NCI-H1048 (cell line): ENCODE measurements at regions not wholly inside any gene's neighbourhood (a gene's known extent, or its start where the extent isn't known, plus 50 kb on each side); places are given as distances from the start of the nearest gene placed in this dataset.
"Not testable (repeated sequence)": the region's sequence is repeated elsewhere in the genome, so short reads cannot be mapped to it uniquely, and the experiment has no call there.

Experiments
- DNase-seq: peaks from one replicate; lab custom pipeline; 2025; lab: John Stamatoyannopoulos, UW

DNA sequence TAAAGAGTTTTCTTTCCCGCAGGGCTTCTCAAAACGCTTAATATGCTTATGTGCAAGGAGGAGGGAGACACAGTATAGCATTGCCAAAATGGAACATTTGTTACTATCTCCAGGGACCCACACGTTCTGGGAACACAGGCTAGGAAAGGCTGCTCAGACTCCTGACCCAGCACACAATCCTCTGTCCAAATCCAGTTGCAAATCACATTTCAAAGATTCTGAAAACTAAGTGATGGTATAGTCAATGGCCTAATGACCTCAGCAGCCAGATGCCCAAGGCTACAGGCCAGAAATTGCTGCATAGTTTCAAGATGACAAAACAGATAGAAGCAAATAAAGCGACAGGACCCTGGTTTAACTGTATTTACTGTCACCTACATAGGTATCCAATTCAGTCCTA lies 97.0 kb upstream of the GRIP1 start:
- DNase-seq: no peak

DNA sequence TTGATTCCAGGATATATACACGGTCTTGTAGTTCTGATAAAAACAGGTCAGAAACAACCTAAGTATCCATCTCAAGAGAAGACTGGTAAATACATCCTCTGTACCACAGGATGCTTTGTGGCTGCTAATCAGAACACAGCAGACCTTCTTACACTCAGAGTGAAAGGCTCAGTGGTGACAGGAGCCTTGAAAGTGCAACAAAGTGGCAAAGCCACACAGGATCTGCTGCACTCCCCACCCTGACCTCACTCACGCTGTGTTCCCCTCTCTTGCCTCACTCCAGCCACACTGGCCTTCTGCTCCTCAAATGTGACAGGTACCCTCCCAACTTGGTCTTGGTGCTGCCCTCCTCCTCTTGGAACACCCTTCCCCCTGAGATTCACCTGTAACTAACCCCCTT lies 98.1 kb upstream of the GRIP1 start:
- no peak for DNase-seq

DNA sequence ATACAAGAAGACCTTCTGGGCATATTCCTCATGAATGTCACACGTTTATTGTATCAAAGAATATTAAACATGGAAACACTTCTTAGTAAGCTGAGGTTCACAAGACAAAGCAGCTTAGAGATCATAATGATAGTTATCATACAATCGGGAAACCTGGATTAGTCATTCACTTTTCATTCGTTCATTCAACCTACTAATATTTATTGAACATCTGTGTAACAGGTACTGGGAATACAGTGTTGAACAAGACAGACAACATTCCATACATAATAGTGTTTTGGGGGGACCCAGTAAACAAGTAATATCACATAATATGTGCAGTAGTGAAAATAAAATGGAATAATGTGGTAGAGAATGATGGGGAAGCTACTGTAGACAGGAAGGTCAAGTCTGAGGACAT lies 100.6 kb upstream of the GRIP1 start:
- no peak for DNase-seq

DNA sequence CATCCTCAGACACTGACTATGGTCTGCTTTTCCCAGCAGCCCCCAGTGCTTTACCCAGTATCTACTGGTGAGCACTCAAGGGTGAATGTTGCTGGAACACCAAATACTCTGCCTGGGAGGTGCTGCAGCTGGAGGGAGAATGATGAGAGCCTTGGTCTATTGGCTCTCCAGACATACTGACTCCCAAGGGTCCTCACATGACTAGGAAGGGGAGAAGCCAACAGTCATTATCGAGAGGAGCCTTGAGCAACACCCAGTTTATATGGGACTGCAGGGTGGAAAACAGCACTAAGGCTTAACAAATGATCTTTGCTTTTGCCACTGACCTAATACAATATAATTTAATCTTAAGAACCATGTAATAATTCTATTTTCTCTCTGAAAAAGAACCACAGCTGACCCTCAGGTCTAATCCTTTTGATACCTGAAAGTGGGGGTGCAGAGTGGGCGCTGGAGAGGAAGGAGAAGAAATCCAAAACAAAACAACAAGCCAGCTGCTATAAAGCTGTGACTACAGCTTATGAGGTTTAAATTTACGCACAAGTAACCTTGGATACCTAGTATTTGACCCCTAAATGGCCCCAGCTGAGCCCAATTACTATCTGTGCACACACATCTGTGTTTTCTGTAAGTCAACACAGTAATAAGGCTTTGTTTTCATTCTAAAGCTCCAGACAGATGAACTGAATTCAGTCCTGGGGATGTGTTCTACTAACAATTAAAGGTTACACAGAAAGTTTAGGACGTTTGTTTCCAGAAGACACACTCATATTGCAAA lies 107.8 kb upstream of the GRIP1 start:
- DNase-seq: no peak

DNA sequence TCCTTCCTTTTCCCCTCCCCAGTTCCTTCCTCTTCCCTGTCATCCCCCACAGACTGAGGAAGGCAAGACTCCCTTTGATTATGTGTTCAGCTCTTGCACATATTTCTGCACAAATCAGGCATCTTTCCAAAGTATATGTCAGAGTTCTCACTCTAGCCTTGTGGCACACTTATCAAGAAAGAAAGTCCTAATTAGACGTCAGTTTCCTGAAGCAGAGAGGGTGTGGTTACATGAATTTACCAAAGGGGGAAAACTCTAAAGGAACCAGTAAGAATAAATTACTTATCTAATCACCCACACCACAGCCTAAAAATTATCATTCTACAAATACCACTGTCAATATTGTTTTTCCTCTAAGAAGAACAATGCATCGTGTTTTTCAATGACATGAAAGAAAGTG lies 120.7 kb upstream of the GRIP1 start:
- no peak for DNase-seq

DNA sequence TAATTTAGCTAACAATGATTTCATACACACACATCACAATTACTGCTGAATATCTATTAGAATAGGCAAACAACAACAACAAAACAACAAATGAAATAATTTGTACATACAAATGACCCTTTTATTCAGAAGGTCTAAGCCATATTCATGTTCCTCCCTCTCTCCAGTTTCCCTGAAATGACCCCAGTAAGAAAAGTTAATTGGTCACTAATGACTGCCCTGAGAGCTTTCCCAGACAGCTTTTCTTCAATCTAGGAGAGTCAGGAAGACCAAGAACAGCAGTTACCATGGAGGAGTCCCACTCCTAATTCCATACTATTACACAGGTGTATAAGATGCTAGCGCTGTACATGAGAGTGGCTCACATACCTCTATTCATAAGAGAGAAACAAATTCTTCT lies 121.2 kb upstream of the GRIP1 start:
- no peak for DNase-seq

DNA sequence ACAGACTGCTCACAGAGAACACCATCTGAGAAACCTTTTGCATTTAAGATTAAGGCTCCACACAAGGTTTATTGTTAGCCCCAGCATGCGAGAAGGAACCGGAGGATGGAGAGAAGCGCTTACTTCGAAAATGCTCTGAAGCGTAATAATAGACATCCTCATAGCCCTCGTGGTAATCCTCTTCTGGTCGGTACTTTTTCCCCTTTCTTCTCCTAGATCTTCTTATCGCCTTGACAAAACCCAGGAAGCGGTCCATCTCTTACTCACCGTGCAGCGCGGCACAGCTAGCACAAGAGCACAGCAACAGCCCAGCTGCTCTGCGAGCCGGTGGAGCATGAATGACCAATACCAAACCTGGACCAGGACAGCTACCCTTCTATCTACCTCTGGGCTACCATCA lies 125.1 kb upstream of the GRIP1 start:
- no peak for DNase-seq

DNA sequence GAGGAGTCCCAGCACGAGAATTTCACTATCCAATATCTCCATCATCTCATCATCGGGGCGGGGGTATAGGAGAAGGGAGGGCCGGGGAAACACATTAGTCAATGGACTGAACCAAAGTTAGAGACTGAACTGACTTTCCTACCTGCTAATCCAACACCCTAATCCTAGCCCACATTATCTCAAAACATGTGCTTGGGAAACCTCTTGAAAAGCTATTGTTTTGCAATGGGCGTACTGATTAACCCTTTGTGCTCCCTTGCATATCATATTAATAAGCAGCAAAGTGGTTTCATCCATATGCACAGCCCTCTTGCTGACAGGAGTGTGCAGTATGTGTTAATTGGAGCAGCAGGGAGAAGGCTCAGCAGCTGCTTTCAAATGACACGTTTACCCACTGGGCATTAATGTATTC lies 125.7 kb upstream of the GRIP1 start:
- no peak for DNase-seq

DNA sequence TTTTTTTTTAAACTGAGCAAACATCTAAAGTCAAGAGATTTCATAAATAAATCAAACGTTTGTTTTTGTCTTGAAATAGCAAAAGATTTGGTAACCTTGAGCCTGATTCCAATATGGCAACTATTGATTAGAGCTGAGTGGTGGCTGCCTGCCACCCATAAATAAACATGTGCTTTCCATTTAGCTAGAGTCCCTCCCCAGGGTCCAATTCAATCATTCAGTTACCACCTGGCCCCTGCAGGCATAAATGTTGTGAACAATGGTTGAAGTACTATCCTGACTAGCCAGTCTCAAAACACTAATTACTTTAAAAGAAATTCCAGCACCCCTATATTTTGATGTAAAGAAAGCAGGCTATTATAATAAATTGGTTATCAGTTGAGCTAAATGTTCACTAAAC lies 129.7 kb upstream of the GRIP1 start:
- DNase-seq: no peak

DNA sequence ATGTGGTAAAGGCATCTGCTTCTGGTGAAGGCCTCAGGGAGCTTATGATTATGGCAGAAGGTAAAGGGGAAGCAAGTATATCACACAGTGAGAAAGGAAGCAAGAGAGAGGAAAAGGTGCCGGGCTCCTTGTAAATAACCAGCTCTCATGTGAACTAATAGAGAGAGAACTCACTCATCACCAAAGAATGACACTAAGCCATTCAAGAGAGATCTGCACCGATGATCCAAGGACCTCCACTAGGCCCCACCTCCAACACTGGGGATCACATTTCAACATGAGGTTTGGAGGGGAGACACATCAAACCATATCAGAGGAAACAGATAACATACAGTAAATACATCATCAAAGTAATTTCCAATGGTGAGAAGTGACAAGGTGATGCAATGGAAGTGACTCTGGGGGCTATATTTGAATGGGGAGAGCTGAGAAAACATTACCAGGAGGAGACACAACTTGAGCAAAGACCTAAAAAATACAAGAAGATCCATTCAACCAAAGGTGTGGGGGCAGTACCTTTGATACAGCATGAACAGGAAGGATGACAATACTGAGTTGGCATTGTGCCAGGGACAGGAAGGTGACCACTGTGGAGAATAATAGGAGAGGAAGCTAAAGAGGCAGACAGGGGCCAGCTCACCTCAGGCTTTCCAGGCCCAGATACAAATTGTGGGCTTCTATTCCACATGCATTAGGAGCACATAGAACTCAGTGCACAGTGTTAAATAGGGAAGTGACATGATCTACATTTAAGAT lies 134.4 kb upstream of the GRIP1 start:
- DNase-seq: no peak

DNA sequence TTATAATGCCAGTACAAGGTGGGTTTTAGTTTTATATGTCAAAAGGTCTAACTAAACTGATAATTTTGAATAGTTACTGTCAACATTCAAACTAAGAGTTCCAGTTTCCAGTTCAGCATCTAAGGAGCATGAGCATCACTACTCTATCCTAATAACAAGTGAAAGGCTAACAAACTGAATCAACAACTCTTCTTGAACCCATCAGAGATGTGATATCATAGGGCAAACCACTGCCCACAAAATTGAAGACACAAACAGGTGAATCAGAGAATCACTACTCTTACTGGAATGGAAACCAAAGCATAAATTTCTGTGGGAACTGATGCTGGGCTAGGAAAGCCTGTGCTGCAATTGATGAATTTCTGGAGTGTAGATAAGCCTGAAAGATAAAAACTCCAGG lies 140.7 kb upstream of the GRIP1 start:
- DNase-seq: no peak

DNA sequence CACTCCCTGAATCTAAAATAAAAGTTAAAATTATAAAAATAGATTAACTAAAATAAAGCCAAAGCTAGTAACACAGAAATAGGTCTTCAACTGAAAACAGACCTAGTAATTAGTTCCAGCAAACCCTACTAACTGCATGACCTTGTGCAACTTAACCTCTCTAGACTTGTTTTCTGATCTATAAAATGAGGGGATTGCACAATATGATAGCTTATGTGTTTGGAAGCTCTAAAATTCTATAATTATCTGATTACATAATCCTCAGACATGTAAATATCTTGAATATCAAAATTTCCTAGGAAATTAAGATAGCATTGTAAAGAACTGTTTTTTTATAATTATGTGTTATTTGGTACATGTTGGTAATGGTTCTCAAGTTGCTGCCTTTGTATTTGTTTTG lies 144.1 kb upstream of the GRIP1 start:
- no peak for DNase-seq

DNA sequence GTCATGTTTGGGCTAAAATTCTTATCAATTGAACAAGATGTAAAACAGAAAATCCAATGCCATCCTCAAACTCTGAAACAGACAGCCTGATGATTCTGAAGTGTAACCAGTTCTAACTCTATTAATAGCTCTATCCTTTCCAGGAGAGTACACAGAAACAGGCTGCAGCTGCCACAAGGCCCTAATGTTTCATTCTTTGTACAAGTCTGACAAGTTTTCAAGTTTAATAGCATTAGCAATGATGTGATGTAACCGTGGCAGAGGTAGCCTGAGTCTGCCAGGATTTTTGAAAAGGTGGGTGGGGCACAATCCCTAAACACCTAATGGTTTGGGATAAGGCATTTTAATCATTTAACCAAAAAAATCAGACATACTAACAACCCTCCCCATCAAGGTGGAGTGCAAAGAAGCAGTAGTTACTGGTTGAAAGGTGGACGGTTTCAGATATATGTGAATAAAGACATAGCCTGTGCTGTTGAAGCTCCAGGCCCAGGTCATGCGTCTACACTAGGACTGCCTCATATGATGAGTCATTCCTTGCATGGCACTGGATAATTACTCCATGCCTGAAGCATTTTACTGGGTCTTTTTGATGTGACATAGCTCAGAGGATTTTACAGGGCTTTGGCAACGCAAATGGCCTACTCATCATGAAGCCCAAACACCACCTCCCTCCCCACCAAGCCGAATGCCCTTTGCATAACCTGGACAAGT lies 145.1 kb upstream of the GRIP1 start:
- DNase-seq: peak; percentile 3

DNA sequence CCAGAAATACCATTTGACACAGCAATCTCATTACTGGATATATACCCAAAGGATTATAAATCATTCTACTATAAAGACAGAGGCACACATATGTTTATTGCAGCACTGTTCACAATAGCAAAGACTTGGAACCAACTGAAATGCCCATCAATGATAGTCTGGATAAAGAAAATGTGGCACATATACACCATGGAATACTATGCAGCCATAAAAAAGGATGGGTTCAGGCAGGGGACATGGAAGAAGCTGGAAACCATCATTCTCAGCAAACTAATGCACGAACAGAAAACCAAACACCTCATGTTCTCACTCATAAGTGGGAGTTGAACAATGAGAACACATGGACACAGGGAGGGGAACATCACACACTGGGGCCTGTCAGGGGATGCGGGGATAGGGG lies 147.0 kb upstream of the GRIP1 start:
- DNase-seq: not testable (repeated sequence)

DNA sequence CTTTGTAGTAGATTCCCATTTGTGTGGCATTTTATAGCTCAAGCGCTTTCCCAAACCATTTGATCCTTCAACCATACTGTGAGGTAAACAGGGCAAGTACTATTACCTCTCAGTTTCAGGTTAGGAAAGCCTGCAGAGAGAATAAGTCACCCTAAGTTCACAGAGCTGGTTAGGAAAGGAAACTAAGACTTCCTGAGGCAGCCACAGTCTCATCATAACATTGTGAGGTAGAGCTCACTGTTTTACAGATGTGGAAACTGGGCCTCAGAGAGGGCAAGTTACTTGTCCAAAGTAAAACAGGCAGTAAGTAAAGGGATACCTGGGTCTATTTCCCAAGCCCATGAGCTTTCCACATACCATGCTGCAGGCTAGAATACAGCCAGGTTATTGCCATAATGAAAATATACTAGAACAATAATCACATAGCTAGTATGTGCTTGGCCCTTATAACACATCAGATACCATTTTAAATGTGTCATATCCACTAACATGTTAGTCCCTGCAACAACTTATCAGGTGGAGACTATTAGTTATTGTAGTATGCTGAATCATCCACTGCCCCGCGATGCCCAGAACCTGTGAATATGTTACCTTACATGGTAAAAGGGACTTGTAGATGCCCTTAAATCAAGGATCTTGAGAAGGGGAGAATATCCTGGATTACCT lies 150.9 kb upstream of the GRIP1 start:
- no peak for DNase-seq

DNA sequence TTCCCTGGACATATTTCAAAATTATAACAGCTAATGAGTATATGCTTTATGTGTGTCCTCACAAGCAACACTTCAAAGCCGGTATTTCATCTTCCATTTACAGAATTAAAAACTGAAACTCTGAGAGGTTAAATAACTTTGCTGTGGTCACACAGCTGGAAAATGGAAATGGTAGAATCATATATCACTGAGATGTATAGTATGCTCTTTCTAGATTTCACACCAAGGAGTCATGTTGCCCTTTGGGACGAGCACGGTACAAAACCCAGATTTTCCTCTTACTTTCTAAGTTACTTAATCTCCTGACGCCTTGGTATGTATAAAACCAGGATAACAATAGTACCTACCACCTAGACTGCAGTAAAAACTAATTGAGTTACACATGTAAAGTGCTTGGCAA lies 152.6 kb upstream of the GRIP1 start:
- DNase-seq: no peak

DNA sequence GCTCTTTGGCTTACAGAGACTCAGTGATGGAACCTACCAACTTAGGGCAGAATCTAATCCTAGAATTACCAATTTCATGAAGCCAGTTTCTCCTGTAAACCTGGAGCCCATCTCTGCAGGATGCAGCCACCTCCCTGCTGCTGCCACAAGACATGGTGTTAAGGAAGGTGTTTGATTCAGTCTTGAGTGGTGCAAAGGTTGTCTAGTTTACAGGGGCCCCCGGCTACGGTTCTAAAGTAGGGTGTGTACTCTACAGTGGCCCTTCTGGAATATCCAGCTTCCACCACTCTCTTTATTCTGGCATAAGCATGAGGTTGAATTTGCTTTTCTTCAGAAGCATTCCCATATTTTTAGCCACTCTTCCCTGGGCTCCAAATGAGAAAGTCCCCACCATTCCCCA lies 154.1 kb upstream of the GRIP1 start:
- DNase-seq: no peak

DNA sequence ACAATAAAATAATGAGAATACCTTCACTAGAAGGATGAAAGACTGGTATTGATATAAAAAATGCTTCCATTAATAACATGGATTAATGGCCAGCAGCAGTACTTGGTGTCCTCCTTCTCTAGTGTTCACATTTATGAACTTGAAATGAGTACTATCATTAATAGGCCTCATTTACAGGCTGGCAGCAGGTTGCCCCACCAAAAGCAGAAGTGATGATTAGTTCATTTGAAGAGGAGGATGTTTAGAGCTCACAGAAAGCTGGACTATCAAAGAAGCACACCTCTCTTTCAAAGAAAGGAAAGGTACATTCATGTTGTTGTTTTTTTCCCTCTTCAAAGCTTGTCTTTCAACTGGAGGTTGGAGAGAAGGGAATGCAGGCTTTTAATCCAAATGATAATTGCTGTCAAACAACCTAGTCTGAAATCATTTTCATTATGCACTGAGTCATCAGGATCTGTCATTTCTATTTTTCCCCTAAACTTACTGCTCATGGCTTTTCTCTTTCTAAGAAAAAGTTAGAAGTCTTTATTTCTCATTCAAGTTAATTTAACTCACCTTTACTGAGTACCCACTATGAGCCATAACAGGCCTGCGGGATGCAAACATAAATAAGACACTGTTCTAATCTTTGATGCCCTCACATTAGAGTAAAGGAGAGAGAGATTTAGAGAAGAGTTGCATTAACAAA lies 157.9 kb upstream of the GRIP1 start:
- DNase-seq: no peak

DNA sequence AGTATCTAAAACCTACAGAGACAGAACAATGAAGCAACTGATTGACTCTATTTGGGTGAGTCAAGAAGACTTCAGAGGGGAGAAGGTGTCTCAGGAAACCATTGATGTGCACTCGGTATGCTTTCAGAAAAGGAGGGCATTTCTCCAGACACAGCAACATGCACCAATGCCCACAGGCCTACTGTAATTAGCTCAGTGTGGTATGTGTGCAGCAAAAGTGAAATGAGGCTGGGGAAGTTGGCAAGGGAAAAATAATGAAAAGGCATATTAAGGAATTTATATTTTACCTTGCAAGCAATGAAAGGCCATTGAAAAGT lies 158.4 kb upstream of the GRIP1 start:
- DNase-seq: no peak

DNA sequence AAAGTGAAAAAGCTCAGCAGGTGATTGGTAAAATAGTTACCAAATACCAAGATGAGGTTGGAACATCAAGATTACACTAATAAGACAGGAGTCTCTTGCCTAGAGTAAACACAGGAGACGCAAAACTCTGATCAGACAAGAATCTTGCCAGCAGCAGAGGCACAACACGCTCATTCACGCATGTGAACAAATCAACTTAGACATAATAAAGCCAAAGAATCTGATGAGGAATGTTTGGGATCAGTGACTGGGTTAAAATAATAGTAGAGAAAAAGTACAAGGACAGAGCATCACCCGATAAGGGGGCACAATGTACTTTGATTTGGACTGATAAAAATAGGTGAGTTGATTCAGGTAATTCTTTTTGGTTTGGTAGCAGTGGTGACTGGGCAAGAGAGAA lies 159.5 kb upstream of the GRIP1 start:
- DNase-seq: no peak

DNA sequence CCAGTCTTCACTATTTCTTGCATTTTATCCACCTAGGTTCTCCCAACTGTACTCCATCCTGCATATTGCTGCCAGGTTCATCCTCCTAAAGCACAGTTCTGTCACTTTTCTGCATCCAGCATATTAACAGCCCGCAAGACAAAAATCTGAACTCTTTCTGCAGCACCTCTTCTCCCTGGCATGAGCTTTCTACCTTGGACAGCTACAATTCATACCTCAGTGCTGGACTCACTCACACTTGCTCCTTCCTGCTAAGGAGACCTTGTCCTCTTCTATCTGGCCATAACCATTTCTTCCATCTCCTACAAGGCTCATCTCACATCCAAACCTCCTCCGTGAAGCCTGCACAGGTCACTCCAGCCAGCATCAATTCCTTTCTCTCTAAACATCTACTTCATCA lies 170.1 kb upstream of the GRIP1 start:
- DNase-seq: no peak

DNA sequence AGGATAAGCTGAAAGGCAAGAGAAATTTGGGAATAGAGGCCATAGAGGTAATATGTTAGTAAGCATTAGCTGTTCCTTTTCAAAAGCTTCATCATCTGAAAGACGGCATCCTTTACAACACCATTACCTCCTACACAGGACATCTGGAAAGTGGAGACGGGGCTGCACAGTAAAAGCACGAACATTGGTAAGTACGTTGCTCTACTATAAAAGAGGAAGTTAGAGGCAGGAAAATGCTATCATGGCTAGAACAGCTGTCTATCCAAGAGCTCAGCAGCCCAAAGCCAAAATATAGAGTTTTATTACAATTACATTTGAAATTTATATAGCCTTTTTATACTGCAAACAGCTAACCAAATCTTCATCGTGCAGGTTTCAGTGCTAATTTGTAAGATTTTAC lies 172.3 kb upstream of the GRIP1 start:
- DNase-seq: no peak
